Adrenal gland (tissue), 5 donors: ENCODE measurements at regions not wholly inside any gene's neighbourhood (a gene's known extent, or its start where the extent isn't known, plus 50 kb on each side); places are given as distances from the start of the nearest gene placed in this dataset.

Experiments
- POLR2A ChIP-seq, 2 donors: fragments of 450-650 bp; IDR thresholded peaks; one replicate each; pipeline ENCODE4 v1.6.1; 2017; ENCODE audit warnings: antibody characterized with exemption in 2 of 2, mild to moderate bottlenecking in 2 of 2, moderate library complexity in 1 of 2
- TF ChIP-seq, protein P1 (sequence below), 6 experiments: fragments of 450-650 bp in 4 of 6; fragments of 200-600 bp in 2 of 6; sonication (generic) in 1 of 6; IDR thresholded peaks; 1 replicate in 5 of 6; 2 replicates in 1 of 6; pipeline versions ENCODE4 v1.5.1 to v1.8.0; 2016 to 2021; ENCODE audit warnings: antibody characterized with exemption in 6 of 6, mild to moderate bottlenecking in 2 of 6, moderate library complexity in 1 of 6
- donor health status: DM: no; HTN: no; CAD: no.

DNA sequence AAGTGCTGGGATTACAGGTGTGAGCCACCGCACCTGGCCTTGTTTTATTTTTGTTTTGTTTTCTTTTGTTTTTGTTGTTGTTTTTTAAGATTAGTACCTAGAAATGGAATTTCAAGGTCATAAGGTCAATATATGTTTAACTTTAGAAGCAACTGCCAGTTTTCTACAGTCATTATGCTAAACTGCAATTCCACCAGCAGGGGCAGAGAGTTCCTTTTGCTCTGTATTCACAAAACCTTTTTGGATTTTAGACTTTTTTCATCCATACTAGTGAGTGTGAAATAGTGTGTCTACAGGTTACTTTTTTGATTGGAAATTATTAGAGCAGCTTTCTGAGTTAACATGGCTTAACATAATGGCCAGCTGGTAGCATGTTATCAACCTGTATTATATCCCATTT, 580.6 kb downstream of the TRIML1 start:
- TF ChIP-seq, protein P1, sequence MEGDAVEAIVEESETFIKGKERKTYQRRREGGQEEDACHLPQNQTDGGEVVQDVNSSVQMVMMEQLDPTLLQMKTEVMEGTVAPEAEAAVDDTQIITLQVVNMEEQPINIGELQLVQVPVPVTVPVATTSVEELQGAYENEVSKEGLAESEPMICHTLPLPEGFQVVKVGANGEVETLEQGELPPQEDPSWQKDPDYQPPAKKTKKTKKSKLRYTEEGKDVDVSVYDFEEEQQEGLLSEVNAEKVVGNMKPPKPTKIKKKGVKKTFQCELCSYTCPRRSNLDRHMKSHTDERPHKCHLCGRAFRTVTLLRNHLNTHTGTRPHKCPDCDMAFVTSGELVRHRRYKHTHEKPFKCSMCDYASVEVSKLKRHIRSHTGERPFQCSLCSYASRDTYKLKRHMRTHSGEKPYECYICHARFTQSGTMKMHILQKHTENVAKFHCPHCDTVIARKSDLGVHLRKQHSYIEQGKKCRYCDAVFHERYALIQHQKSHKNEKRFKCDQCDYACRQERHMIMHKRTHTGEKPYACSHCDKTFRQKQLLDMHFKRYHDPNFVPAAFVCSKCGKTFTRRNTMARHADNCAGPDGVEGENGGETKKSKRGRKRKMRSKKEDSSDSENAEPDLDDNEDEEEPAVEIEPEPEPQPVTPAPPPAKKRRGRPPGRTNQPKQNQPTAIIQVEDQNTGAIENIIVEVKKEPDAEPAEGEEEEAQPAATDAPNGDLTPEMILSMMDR (IDR thresholded peaks at IDR 0.05): no peak
- TF ChIP-seq POLR2A (IDR thresholded peaks at IDR 0.05): no peak
